ENCODE measurements at regions not wholly inside any gene's neighbourhood (a gene's known extent, or its start where the extent isn't known, plus 50 kb on each side); places are given as distances from the start of the nearest gene placed in this dataset.

GRCh38 chr3:191008074-191008473 is 145.6 kb upstream of the GMNC start:
- TF ChIP-seq CTCF (IDR thresholded peaks at IDR 0.05; ENCODE audit: poor library complexity, severe bottlenecking) (no peak), EP300 (conservative IDR thresholded peaks at IDR 0.05; ENCODE audit: poor library complexity, severe bottlenecking) (no peak), REST (IDR thresholded peaks at IDR 0.05; ENCODE audit: borderline replicate concordance) (no peak), POLR2AphosphoS5 (IDR thresholded peaks at IDR 0.05) (no peak), RAD21 (conservative IDR thresholded peaks at IDR 0.05) (no peak)

Measured in neural cell (in vitro differentiated cells).